NCI-H2171 treated with DMSO at 0.1 percent for 48 hours (cell line): ENCODE measurements at regions not wholly inside any gene's neighbourhood (a gene's known extent, or its start where the extent isn't known, plus 50 kb on each side); places are given as distances from the start of the nearest gene placed in this dataset.
A peak's percentile ranks its signal among the peaks of the same experiment; 100 is the strongest.

ENCODE experiments used
- DNase-seq: peaks from one replicate; lab custom pipeline; 2025; lab: John Stamatoyannopoulos, UW

- no peak for DNase-seq
These were observed 131.1 kb downstream of the CRYBB2 start for GRCh38 chr22:25350551-25350971.

- DNase-seq, result no peak
These were observed 132.3 kb downstream of the CRYBB2 start for GRCh38 chr22:25351631-25352293.

- DNase-seq, result no peak
These were observed 132.8 kb downstream of the CRYBB2 start for GRCh38 chr22:25352294-25352680.

GRCh38 chr22:25353516-25354445 lies 134.3 kb downstream of the CRYBB2 start:
- DNase-seq, result no peak

GRCh38 chr22:25354456-25354855 lies 135.0 kb downstream of the CRYBB2 start:
- no peak for DNase-seq

DNA sequence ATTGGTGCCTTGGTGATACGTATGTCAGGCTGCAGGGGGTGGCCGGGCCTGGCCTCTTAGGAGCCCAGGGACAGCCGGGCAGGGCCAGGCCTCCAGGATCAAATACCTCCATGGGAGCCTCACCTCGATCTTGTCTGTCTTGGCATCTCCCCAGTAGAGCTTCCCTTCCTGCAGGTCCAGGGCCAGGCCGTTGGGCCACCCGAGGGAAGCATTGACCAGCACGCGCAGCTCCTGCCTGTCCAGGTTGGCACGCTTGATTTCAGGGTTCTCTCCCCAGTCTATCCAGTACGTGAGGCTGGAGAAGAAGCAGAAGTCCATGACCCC lies 137.7 kb downstream of the CRYBB2 start:
- no peak for DNase-seq

DNA sequence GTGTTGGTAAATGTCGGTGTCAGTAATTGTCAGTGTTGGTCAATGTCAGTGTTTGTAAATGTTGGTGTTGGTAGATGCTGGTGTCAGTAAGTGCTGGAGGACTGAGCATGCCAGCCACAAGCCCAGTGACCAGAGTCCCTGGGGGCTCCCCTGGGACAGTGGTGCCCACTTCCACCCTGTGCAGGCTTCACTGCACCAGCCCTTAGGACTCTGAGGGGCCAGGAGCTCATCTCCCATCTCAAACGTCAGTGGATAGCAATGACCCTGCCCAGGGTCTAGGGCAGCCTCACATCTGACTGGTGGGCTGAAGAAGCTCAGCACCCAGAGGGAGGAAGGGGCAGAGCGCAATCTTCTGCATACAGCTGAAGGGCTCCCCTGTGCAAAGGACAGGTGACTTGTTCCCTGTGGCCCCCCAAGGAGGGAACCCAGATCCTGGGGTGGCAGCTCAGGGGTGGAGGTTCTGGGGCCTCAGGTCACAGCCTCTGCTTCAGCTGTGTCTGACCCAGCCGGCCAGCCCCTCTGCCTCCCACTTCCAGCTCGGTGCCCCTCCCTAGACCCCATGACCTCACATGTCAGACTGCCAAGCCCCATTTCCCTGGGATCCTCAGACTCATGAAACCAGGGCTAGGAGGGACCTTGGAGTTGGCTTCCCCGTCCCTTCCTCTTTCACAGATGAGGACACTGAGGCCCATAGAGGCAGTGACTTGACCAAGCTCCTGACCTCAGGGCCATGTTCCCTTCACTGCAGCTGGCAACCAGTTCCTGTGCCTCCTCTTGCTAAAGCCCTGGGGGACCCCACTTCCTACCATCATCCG lies 138.4 kb downstream of the CRYBB2 start:
- no peak for DNase-seq

DNA sequence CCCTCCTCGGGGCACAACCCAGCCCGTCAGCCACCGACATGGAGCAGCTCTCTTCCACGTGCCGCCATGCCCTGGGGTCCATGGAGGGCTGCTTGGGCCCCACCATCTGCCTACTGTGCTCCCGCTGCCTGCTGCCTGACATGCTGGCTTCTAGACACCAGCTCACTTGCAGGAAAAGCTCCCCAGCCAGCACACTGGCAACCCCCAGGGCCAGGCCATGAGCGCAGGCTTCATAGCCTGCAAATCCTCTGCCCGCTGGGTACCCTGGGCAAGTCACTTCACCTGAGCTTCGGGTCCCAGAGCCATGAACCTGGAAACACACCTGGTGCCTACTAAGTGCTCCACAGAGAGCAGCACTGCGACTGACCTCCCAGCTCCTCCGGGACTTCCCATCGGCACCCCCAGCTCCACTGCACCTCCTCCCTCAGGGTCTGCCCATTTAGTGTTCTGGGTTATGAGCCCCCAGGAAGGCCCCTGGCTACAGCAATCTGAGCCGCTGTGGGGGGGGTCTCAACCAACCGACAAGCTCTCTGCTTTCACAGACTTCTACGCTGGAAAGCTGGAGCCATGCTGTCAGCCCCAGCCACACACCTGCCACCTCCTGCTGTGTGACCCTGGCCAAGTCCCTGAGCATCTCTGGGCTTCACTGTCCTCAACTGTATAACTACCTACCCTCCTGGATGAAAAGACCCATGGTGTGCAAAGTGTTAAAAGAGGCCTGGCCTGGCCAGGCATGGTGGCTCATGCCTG lies 139.2 kb downstream of the CRYBB2 start:
- DNase-seq, result no peak

GRCh38 chr22:25359601-25360261 lies 140.3 kb downstream of the CRYBB2 start:
- no peak for DNase-seq

DNA sequence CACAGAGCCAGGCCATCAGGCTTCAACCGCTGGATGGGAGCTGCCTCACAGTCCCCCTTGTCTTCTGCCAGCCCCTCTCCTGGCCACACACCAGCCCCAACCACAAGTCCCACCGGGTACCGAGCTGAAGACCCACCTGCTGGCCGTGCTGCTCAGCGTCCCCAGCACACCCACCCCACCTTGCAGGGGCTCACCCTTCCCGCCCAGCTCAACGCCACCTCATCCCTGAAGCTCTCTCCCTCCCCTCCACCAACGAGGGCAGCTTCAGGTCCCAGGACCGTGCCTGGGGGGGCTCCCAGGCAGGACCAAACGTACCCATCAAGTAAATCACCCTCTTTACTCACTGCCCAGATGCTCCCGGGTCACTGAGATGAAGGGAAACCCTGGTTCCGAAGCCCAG lies 141.0 kb downstream of the CRYBB2 start:
- no peak for DNase-seq

DNA sequence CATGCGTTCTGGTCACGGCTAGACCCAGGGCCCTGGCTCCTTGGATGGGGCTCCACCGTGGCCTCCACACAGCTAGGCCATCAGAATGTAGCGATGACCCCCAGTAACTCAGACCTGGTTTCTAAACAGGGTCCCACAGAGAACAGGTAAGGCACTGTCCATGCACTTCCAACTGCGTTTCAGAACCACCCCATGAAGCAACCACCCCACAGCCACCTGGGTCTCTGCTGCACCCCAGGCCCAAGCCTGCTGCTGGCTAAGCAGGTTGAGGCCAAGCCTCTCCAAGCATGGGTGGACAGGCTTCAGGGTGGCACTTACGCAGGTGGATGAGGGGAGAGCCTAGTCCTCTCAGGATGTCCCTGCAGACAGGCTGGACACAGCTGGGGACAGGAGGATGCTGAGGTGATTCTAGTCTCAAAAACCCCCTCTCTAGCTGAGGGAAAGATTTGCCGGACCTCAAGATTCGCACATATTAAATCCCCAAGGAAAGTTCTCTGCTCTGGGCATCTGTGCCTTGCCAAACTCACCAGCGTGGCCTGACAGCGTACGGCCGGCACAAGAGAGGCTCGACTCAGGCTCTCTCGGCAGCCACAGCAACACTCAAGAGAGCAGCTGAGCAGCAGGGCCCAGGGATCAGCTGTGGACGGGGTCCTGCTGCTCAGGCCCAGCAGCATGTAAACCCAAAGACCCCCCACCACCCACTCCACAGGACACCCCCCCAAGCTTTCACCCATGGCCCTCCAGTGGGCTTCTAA lies 141.6 kb downstream of the CRYBB2 start:
- no peak for DNase-seq

- DNase-seq, result no peak
These were observed 142.4 kb downstream of the CRYBB2 start for GRCh38 chr22:25361899-25362214.

- peak; percentile 44 for DNase-seq
These were observed 142.9 kb downstream of the CRYBB2 start for GRCh38 chr22:25362215-25362882.

DNA sequence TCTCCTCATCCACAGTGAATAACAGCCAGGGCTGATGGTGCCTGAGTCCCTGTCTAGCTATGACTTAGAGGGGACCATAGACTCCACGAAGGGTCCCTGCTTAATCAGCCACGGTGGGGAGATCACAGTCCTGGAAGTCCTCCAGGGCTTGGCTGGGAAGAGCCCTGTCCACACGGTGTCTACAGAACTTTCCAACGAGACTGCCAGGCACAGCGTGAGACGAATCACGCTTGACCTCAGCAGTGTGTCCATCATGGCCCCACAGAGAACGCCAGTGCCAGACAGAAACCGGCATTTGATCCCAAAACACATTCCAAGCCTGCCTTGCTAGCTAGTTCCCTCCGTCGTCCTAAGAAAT lies 143.4 kb downstream of the CRYBB2 start:
- DNase-seq, result no peak

- no peak for DNase-seq
These were observed 144.0 kb downstream of the CRYBB2 start for GRCh38 chr22:25363474-25363873.

DNA sequence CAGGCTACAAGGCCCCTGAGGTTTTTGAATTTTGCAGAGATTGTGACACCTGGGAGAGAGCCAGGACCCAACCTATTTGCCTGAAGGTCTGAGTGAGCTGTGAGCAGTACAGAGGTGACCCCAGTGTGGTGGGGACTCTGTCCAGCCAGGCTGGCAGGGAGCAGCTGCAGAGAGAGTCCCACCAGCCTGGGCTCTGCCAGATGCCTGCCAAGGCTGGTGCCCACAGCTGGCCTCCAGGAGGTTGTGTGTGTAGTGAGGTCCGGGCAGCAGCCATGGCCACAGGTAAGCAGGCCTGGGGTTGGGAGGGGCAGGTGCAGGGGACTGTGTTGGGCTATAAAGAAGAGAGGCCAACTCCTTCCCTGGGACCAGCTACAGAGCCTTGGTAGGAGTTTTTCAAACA lies 144.8 kb downstream of the CRYBB2 start:
- no peak for DNase-seq

- DNase-seq, result no peak
These were observed 145.3 kb downstream of the CRYBB2 start for GRCh38 chr22:25364736-25365241.

DNA sequence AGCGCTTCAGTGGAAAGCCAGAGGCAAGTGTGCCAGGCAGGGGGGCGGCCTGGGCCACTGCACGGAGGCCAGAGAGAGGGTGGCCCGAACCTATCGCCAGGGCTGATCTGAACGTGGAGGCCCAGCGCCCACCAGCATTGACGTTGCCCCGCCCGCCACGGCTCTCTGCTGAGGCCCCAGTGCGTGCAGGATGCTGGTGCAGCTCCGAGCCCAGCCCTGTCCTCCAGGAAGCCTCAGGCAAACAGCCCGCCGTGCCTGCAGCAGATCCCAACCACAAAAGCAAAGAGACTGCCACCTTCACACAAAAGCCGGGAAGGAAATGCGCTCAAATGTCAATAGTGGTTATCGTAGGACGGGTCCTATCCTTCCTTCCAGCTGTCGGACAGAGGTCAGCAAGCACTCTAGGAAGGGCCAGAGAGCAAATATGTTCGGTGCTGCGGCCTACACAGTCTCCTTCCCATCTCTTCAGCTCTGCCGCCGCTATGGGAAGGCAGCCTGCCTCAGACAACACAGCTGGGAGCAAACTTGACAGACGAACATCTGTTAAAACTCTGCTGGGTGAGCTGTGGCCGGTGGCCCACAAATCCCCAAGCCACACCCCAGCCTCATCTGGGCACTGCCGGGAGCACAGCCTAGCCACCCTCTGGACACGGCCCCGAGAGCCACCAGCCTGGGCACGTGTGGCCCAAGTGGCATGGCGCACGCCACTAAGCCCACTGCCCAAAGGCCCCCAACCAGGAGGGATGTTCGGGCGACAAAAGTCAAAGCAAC lies 146.2 kb downstream of the CRYBB2 start:
- DNase-seq, result no peak

GRCh38 chr22:25366408-25366807 lies 147.0 kb downstream of the CRYBB2 start:
- no peak for DNase-seq
